Ishikawa (cell line): ENCODE measurements at regions not wholly inside any gene's neighbourhood (a gene's known extent, or its start where the extent isn't known, plus 50 kb on each side); places are given as distances from the start of the nearest gene placed in this dataset.

Experiments used
- CEBPB ChIP-seq: IDR thresholded peaks from 2 replicates; pipeline ENCODE4 v1.6.1; 2012
- EGR1 ChIP-seq: IDR thresholded peaks from 2 replicates; pipeline ENCODE4 v1.6.1; 2012
- EP300 ChIP-seq: IDR thresholded peaks from 2 replicates; pipeline ENCODE4 v1.6.1; 2012; ENCODE audit warnings: borderline replicate concordance
- FOXM1 ChIP-seq: IDR thresholded peaks from 2 replicates; pipeline ENCODE4 v1.6.1; 2012; ENCODE audit warnings: low read depth, borderline replicate concordance
- NFIC ChIP-seq: IDR thresholded peaks from 2 replicates; pipeline ENCODE4 v1.6.1; 2012
- RAD21 ChIP-seq: IDR thresholded peaks from 2 replicates; pipeline ENCODE4 v1.6.1; 2012; ENCODE audit warnings: low read depth
- TAF1 ChIP-seq: IDR thresholded peaks from 2 replicates; pipeline ENCODE4 v1.6.1; 2012; ENCODE audit warnings: low read depth, mild to moderate bottlenecking
- TCF12 ChIP-seq: IDR thresholded peaks from 2 replicates; pipeline ENCODE4 v1.6.1; 2012; ENCODE audit warnings: low read depth
- TEAD4 ChIP-seq: IDR thresholded peaks from 2 replicates; pipeline ENCODE4 v1.6.1; 2012
- YY1 ChIP-seq: IDR thresholded peaks from 2 replicates; pipeline ENCODE4 v1.6.1; 2012; ENCODE audit warnings: low read depth
- ZBTB7A ChIP-seq: IDR thresholded peaks from 2 replicates; pipeline ENCODE4 v1.6.1; 2012; ENCODE audit warnings: low read depth
- TF ChIP-seq, protein P1 (sequence below): IDR thresholded peaks from 2 replicates; pipeline ENCODE4 v1.6.1; 2012
- TF ChIP-seq, protein P2 (sequence below): IDR thresholded peaks from 2 replicates; pipeline ENCODE4 v1.6.1; 2012; ENCODE audit warnings: low read depth, mild to moderate bottlenecking
- TF ChIP-seq, protein P3 (sequence below): IDR thresholded peaks from 2 replicates; pipeline ENCODE4 v1.6.1; 2012

DNA sequence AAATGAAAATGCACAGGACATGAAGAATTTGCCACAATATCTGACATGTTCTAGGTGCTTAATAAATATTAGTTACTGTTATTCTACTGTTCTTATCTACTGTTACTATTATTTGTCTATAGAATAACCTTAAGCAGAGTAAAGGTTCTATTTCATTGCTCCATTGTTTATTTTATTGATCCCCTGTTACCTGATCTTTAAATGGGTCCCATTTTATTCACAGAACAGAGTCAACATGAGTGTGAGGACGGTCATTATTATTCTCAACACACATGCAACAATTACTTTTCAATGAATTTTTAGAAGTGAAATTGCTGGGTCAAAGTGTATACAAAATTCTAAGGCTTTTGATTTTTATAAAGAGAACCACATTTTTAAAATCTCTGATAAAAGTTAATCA is 186.9 kb downstream of the AHR start:
- TF ChIP-seq TCF12 (no peak), FOXM1 (no peak), EP300 (no peak), YY1 (no peak), CEBPB (no peak), EGR1 (no peak), ZBTB7A (no peak), RAD21 (no peak), NFIC (no peak), TAF1 (no peak), TEAD4 (no peak)
- TF ChIP-seq, protein P1, sequence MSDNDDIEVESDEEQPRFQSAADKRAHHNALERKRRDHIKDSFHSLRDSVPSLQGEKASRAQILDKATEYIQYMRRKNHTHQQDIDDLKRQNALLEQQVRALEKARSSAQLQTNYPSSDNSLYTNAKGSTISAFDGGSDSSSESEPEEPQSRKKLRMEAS = no peak
- TF ChIP-seq, protein P2, sequence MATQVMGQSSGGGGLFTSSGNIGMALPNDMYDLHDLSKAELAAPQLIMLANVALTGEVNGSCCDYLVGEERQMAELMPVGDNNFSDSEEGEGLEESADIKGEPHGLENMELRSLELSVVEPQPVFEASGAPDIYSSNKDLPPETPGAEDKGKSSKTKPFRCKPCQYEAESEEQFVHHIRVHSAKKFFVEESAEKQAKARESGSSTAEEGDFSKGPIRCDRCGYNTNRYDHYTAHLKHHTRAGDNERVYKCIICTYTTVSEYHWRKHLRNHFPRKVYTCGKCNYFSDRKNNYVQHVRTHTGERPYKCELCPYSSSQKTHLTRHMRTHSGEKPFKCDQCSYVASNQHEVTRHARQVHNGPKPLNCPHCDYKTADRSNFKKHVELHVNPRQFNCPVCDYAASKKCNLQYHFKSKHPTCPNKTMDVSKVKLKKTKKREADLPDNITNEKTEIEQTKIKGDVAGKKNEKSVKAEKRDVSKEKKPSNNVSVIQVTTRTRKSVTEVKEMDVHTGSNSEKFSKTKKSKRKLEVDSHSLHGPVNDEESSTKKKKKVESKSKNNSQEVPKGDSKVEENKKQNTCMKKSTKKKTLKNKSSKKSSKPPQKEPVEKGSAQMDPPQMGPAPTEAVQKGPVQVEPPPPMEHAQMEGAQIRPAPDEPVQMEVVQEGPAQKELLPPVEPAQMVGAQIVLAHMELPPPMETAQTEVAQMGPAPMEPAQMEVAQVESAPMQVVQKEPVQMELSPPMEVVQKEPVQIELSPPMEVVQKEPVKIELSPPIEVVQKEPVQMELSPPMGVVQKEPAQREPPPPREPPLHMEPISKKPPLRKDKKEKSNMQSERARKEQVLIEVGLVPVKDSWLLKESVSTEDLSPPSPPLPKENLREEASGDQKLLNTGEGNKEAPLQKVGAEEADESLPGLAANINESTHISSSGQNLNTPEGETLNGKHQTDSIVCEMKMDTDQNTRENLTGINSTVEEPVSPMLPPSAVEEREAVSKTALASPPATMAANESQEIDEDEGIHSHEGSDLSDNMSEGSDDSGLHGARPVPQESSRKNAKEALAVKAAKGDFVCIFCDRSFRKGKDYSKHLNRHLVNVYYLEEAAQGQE = no peak
- TF ChIP-seq, protein P3, sequence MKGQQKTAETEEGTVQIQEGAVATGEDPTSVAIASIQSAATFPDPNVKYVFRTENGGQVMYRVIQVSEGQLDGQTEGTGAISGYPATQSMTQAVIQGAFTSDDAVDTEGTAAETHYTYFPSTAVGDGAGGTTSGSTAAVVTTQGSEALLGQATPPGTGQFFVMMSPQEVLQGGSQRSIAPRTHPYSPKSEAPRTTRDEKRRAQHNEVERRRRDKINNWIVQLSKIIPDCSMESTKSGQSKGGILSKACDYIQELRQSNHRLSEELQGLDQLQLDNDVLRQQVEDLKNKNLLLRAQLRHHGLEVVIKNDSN = no peak
